HG03521 (cell line): ENCODE measurements at regions not wholly inside any gene's neighbourhood (a gene's known extent, or its start where the extent isn't known, plus 50 kb on each side); places are given as distances from the start of the nearest gene placed in this dataset.

Source experiments
- ATAC-seq: cut with Tn5 transposase; IDR thresholded peaks from one replicate; pipeline ENCODE4 v1.9.1; 2021; ENCODE audit warnings: mild to moderate bottlenecking, moderate library complexity; ENCODE audit not compliant: unreplicated experiment

GRCh38 chr2:36060133-36060532 lies 295.4 kb upstream of the CRIM1 start:
- ATAC-seq = peak; percentile 12

- ATAC-seq = peak; percentile 100
These were observed 295.9 kb upstream of the CRIM1 start for GRCh38 chr2:36059691-36060090.

- no peak for ATAC-seq
These were observed 296.6 kb upstream of the CRIM1 start for GRCh38 chr2:36058953-36059352.

GRCh38 chr2:36058076-36058475 lies 297.5 kb upstream of the CRIM1 start:
- no peak for ATAC-seq

GRCh38 chr2:36052819-36053218 lies 302.8 kb upstream of the CRIM1 start:
- ATAC-seq = no peak

GRCh38 chr2:36044411-36044810 lies 311.2 kb upstream of the CRIM1 start:
- ATAC-seq = no peak

GRCh38 chr2:36035137-36035536 lies 320.4 kb upstream of the CRIM1 start:
- ATAC-seq = no peak

GRCh38 chr2:36032046-36032445 lies 323.5 kb upstream of the CRIM1 start:
- ATAC-seq = no peak

- ATAC-seq = no peak
These were observed 324.1 kb upstream of the CRIM1 start for GRCh38 chr2:36031471-36031870.

GRCh38 chr2:36027616-36028015 lies 328.0 kb upstream of the CRIM1 start:
- no peak for ATAC-seq

- no peak for ATAC-seq
These were observed 342.5 kb upstream of the CRIM1 start for GRCh38 chr2:36013064-36013463.

GRCh38 chr2:36006444-36006843 lies 349.1 kb upstream of the CRIM1 start:
- ATAC-seq = no peak

GRCh38 chr2:36002941-36003340 lies 352.6 kb upstream of the CRIM1 start:
- no peak for ATAC-seq

- no peak for ATAC-seq
These were observed 358.1 kb upstream of the CRIM1 start for GRCh38 chr2:35997488-35997887.

GRCh38 chr2:35989503-35989902 lies 366.1 kb upstream of the CRIM1 start:
- no peak for ATAC-seq

- ATAC-seq = no peak
These were observed 366.5 kb upstream of the CRIM1 start for GRCh38 chr2:35989040-35989439.

GRCh38 chr2:35986871-35987270 lies 368.7 kb upstream of the CRIM1 start:
- no peak for ATAC-seq

GRCh38 chr2:35978218-35978617 lies 377.4 kb upstream of the CRIM1 start:
- ATAC-seq = peak; percentile 89

- no peak for ATAC-seq
These were observed 379.0 kb upstream of the CRIM1 start for GRCh38 chr2:35976611-35977010.

- ATAC-seq = no peak
These were observed 381.8 kb upstream of the CRIM1 start for GRCh38 chr2:35973737-35974132.

- peak; percentile 69 for ATAC-seq
These were observed 382.3 kb upstream of the CRIM1 start for GRCh38 chr2:35973132-35973736.

- no peak for ATAC-seq
These were observed 391.8 kb upstream of the CRIM1 start for GRCh38 chr2:35963824-35964223.

- no peak for ATAC-seq
These were observed 392.2 kb upstream of the CRIM1 start for GRCh38 chr2:35963357-35963756.
